NCI-H2171 treated with DMSO at 0.1 percent for 48 hours (cell line): ENCODE measurements at regions not wholly inside any gene's neighbourhood (a gene's known extent, or its start where the extent isn't known, plus 50 kb on each side); places are given as distances from the start of the nearest gene placed in this dataset.
"Not testable (repeated sequence)": the region's sequence is repeated elsewhere in the genome, so short reads cannot be mapped to it uniquely, and the experiment has no call there.

Source experiments
- DNase-seq: peaks from one replicate; lab custom pipeline; 2025; lab: John Stamatoyannopoulos, UW

DNA sequence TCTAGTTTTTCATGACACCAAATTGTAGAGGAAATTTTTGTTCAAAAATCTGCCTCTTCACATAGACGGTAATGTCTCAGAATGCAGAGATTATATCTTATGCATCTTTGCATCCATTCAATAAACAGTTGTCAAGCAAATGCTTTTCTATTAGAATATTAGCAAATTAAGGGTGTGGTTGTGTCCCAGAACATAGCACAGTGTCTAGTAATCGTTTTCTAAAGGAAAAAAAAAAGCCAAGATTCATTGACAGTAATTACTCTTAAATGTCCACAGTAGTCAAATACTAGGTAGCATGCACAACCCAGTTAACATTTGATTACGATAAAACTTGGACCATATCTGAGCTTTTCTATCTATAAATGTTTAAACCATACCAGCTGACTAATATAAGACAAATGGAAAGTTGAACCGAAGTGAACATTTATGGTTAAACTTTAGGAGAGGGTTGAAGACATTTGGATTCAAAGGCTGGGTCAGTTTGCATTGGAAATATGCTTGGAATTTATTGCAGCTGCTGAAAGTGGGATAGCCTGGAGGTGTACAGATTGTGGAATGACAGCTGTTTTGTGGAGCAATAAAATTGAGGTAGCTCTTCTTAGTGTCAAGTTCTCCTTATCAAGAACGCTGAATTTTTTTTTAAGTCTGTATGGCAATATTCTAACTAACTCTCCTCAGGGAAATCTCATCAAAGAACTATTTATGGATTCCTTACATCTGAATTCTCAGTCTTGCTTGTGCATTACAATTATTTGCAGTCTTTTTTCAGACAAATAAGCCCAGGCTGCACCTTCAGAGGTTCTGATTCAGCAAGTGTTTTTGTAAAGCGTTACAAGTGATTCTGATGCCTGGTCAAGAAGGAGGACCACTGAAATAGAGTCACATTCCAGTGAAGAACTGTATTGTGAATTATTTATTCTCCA is 66.7 kb upstream of the ATP2B1 start:
- DNase-seq, result peak; percentile 10

DNA sequence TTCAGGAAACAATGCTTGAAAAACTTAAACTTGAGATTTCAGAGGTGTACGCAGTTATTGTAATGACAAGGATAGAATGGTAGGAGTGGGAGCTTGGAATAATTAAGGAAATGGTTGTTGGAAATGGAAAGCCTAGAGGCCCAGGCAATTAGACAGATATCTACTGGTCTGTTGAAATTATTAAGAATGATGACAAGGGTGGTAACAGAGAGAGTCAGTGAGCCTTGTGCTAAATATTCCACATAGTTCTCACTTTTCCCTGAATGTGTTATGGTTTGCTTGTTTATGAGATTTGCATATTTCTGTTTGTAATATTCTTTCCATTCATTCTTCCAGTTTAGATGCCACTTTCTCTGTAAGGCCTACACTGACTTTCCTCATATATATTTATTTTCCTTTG is 66.0 kb upstream of the ATP2B1 start:
- DNase-seq, result no peak

DNA sequence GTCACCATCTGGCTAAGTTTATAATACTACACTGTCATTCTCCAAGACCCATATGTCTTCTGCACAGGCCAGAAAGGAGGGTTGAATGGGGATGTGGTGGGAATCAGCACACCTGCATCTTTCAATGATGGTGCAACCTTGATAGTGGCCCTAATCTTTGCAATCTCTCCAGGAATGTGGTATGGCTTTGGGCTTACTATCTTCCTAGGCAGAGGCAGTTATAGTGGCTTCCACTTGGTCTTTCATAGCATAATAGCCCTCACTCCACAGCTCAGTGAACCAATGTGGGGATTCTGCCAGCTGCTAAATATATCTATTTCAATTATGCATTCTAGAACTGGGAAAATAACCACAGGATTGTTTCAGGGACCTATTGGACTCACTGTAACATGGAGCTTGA is 61.8 kb upstream of the ATP2B1 start:
- peak; percentile 69 for DNase-seq

DNA sequence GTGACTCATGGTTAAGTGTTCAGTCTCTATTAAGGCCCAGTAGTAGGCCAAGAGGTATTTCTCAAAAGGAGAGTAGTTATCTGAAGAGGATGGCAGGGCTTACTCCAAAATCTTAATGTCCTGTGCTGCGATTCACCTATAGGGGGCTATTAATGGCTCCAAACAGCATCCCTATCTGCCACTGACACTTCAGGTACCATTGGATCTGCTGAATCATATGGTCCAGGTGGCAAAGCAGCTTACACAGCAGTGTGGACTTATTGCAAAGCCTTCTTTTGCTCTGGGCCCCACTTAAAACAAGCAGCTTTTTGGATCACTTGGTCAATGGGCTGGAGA is 60.8 kb upstream of the ATP2B1 start:
- DNase-seq, result no peak

DNA sequence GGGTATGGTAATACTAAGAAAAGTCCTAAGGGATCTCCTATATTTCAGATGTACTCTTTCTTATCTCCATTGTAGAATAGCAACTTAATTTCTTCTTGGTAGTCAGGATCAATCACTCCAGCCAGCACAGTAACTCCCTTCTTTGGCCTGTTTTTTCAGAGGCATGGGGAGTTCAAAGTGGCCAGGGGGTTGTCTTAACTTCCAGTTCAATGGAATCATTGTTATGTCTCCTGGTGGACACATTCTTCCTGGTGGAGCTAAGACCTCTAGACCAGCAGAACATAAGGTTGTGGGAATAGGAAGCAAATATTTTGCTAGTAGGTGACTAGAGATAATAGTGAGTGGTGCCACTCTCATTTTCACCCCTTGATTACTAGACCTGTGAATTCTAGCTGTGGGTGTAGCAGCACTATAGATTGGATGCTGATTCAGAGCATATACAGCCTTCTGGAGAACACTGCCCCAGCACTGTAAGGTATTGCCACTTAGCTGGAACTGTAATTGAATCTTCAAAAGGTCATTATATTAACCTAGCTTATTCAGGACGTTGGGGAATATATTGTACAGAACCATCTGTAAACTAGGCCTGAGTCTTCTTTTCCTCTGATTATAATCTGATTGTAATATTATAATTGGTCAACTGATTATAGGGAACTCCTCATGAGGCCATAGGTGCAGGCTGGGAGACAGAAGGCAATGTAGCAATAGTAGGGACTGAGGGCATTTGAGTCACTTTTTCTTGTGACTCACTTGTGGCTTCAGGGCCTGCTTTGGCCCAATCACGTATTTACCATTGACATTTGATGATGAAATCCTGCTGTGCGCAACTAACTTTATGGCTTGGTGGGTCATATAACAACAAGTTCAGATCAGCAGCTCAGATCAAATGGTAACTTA is 60.2 kb upstream of the ATP2B1 start:
- DNase-seq, result no peak

DNA sequence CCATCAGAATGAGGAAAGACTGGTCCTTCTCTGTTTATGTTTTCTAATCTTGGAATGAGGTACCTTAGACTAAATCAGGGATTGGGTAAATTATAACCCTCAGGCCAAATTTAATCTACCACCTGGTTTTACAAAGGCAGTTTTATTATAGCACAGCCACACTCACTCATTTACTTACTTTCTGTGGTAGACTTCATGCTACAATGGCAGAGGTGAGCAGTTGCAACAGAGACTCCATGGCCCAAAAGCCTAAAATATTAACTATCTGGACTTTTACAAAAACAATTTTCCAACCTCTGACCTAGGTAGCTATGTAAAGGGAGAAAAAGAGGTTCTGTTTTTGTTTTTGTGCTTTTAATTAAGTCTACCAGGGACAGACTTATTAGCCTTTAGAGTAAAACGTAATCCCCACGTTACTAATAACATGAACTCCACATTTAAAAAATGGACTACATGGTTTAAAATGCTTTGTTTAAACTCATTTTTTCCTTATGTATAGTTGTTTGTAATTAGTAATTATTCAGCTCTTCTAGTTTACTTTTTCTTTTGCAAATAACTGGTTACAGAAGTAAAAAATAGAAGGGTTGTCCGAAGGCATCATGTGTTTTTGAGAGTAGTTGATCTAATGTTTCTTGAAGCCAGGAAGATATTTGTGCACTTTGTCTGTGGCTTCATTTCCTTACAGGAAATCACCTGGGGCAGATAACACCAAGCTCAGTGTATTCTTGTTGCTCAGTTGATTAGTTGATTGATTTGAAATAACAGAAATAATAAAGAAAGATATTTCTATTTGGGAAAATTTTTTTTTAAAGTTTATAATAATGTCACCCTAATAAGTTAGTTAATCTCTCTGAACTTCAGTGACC is 57.6 kb upstream of the ATP2B1 start:
- no peak for DNase-seq

DNA sequence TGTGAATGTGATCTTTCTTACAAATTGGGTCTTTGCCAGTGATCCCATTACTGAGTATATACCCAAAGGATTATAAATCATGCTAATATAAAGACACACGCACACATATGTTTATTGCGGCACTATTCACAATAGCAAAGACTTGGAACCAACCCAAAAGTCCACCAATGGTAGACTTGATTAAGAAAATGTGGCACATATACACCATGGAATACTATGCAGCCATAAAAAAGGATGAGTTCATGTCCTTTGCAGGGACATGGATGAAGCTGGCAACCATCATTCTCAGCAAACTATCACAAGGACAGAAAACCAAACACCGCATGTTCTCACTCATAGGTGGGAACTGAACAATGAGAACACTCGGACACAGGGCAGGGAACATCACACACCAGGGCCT is 55.5 kb upstream of the ATP2B1 start:
- DNase-seq, result not testable (repeated sequence)

DNA sequence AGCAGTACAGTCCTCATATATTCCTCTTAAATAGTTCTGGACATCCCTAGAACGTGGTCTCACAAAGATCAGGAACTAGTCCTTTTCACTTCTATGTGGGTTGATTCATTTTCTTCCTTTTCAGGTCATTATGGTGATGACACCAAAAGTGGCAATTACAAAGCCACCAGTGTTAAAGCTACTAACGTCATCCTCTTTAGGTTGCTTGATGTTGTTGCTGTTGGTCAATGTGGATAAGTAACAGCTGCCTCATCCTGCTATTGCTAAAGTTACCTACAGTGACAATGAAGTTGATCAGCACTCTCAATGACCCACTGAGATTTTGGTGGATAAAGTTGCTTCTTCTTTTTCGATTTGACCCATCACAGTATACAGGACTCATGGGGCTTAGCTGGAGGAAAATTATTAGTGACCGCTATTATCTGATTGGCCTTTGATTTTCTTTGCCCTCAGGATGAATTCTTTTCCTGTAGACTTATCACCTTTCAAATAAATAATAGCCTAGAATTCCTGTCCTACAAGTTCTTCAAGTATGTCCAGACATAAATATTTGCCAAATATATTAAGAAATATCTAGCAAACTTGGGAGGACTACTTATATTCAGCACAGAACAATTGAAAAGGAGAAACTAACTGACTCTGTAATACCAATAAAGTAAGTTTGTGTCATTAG is 54.0 kb upstream of the ATP2B1 start:
- DNase-seq, result no peak

DNA sequence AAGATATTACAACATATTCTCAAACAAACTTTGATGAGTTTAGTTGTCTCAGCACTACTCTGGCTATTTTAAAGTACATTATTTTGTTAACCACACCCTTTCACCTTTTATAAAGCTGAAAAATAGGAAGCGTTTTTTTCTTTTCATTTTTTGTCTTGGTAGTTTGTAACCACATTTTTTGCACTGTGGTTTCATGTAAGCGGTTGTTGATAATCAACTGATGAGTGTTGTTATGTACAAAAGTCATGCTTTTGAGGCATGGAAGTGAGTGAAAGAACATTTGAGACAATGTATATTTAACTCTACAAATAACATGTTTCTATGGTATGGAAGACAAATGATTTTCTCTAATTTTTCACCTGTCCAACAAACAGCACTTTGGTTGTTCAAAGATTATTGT is 52.1 kb upstream of the ATP2B1 start:
- no peak for DNase-seq
